K562 (cell line): ENCODE measurements at regions not wholly inside any gene's neighbourhood (a gene's known extent, or its start where the extent isn't known, plus 50 kb on each side); places are given as distances from the start of the nearest gene placed in this dataset.

Source experiments
- ATAC-seq: fragments of 200-7000 bp; cut with Tn5 transposase; 3 replicates; pipeline ENCODE4 v1.9.1; 2020; ENCODE audit warnings: moderate library complexity
- BruUV-seq: library from RNA; stranded (reverse); fragments of 400-500 nt; replicated peaks from 2 replicates; lab custom pipeline; 2021; lab: Mats Ljungman, UMichigan
- CTCF ChIA-PET: fragments of 300-600 bp; formaldehyde crosslinking; extraction: SDS; loops from one replicate; lab custom pipeline; 2021; ENCODE audit warnings: low intra/inter-chr PET ratio; lab: Yijun Ruan, JAX
- POLR2A ChIA-PET: fragments of 300-600, 350-650 bp; sonication (Branson Sonifier 250); formaldehyde crosslinking; extraction: SDS; loops from one replicate; lab custom pipeline; 2021; ENCODE audit warnings: antibody characterized with exemption, inconsistent platforms; lab: Yijun Ruan, JAX
- DNase-seq, 4 experiments: peaks; one replicate each; pipeline versions ENCODE4 v3.0.0 to v3.0.0-alpha.2; 2011 to 2018; ENCODE audit warnings: low spot score in 3 of 4, mixed read lengths in 3 of 4; ENCODE audit errors: extremely low read depth in 1 of 4
- FAIRE-seq: peaks from 2 replicates; lab custom pipeline; 2011; peaks lifted over from hg19 to GRCh38; lab: Jason Lieb, UNC
- H2AFZ ChIP-seq: 2 replicates; pipeline ENCODE4 v1.6.0; 2011; ENCODE audit warnings: low read depth, low read length, control low read depth, inconsistent platforms
- H3K27ac ChIP-seq: fragments of 200-600 bp; 3 replicates; pipeline ENCODE4 v1.8.0; 2011; ENCODE audit warnings: low read depth, mild to moderate bottlenecking, control low read depth, inconsistent platforms, low read length, moderate library complexity, mixed read lengths; ENCODE audit errors: extremely low read depth
- H3K27me3 ChIP-seq, 2 experiments: fragments of 300-600 bp in 1 of 2; 2 replicates in 1 of 2; 3 replicates in 1 of 2; pipeline versions ENCODE4 v1.6.0 to v1.8.0; 2011; ENCODE audit warnings: inconsistent platforms in 2 of 2, low read length in 2 of 2, mild to moderate bottlenecking in 1 of 2, mixed read lengths in 1 of 2, moderate library complexity in 1 of 2; ENCODE audit not compliant: control insufficient read depth in 2 of 2, insufficient read depth in 2 of 2
- H3K36me3 ChIP-seq: fragments of 300-600 bp; 3 replicates; pipeline ENCODE4 v1.8.0; 2011; ENCODE audit warnings: mild to moderate bottlenecking, low read length, inconsistent platforms; ENCODE audit not compliant: control insufficient read depth, insufficient read depth
- H3K4me1 ChIP-seq, 2 experiments: fragments of 200-600 bp in 1 of 2; replicated peaks in 1 of 2; 2 replicates in 1 of 2; 3 replicates in 1 of 2; pipeline versions ENCODE4 v1.5.1 to v1.8.0; 2011; ENCODE audit warnings: inconsistent platforms in 2 of 2, low read length in 2 of 2, mild to moderate bottlenecking in 1 of 2, mixed read lengths in 1 of 2, moderate library complexity in 1 of 2; ENCODE audit not compliant: control insufficient read depth in 2 of 2, insufficient read depth in 2 of 2
- H3K4me2 ChIP-seq: 2 replicates; pipeline ENCODE4 v1.6.1; 2011; ENCODE audit warnings: low read length, control low read depth, inconsistent platforms, mixed read lengths; ENCODE audit not compliant: insufficient read depth
- H3K4me3 ChIP-seq: fragments of 200-600 bp; sonication (generic), shearing (Covaris generic); 2 replicates; pipeline ENCODE4 v1.5.1; 2016; ENCODE audit warnings: control low read depth, inconsistent platforms
- H3K79me2 ChIP-seq: fragments of 200-600 bp; 3 replicates; pipeline ENCODE4 v1.8.0; 2011; ENCODE audit warnings: low read length, inconsistent platforms; ENCODE audit not compliant: control insufficient read depth, insufficient read depth
- H3K9ac ChIP-seq, 2 experiments: 2 replicates each; pipeline versions ENCODE4 v1.6.0 to v1.6.1; 2011; ENCODE audit warnings: low read depth in 2 of 2, low read length in 2 of 2, control low read depth in 1 of 2, inconsistent platforms in 1 of 2, mild to moderate bottlenecking in 1 of 2, mixed read lengths in 1 of 2; ENCODE audit not compliant: insufficient read depth in 1 of 2
- H3K9me1 ChIP-seq: one replicate; pipeline ENCODE4 v1.6.0; 2011; ENCODE audit warnings: inconsistent platforms, mild to moderate bottlenecking, low read length, moderate library complexity; ENCODE audit not compliant: control insufficient read depth, insufficient read depth
- H3K9me3 ChIP-seq: replicated peaks from 2 replicates; pipeline ENCODE4 v1.5.1; 2011; ENCODE audit warnings: low read depth, low read length, inconsistent platforms; ENCODE audit not compliant: control insufficient read depth, insufficient read depth
- H4K20me1 ChIP-seq: replicated peaks from 2 replicates; pipeline ENCODE4 v1.6.1; 2011; ENCODE audit warnings: low read length, inconsistent platforms, mixed read lengths; ENCODE audit not compliant: control insufficient read depth, insufficient read depth
- AFF4 ChIP-seq: sonication (generic); formaldehyde crosslinking; IDR thresholded peaks from 2 replicates; pipeline ENCODE4 v1.8.0; 2023; ENCODE audit warnings: mild to moderate bottlenecking, missing genetic modification reagents
- ATF3 ChIP-seq, 2 experiments: fragments of 450-650 bp in 1 of 2; sonication (generic) in 1 of 2; formaldehyde crosslinking in 1 of 2; IDR thresholded peaks in 1 of 2; conservative IDR thresholded peaks in 1 of 2; 2 replicates each; pipeline versions ENCODE4 v1.6.1 to v1.8.1; 2016 to 2023; ENCODE audit warnings: mild to moderate bottlenecking in 2 of 2, moderate library complexity in 2 of 2, inconsistent platforms in 1 of 2, missing genetic modification reagents in 1 of 2
- CBX5 ChIP-seq: IDR thresholded peaks from 2 replicates; pipeline ENCODE4 v1.6.1; 2014; ENCODE audit warnings: low read depth, borderline replicate concordance
- DNMT1 ChIP-seq: fragments of 450-650 bp; IDR thresholded peaks from 2 replicates; pipeline ENCODE4 v1.6.1; 2016; ENCODE audit warnings: antibody characterized with exemption, mild to moderate bottlenecking
- ETV1 ChIP-seq: fragments of 450-650 bp; conservative IDR thresholded peaks from 2 replicates; pipeline ENCODE4 v1.6.1; 2016; ENCODE audit warnings: missing genetic modification characterization, control low read depth, low read depth, missing compliant biosample characterization
- ETV5 ChIP-seq: sonication (generic); formaldehyde crosslinking; IDR thresholded peaks from 2 replicates; pipeline ENCODE4 v1.4.0; 2020; ENCODE audit warnings: low read depth, mild to moderate bottlenecking, missing genetic modification reagents
- JUN ChIP-seq, 2 experiments: sonication (generic) in 1 of 2; formaldehyde crosslinking in 1 of 2; IDR thresholded peaks; 2 replicates each; pipeline versions ENCODE4 v1.6.1 to v1.8.0; 2012 to 2022; ENCODE audit warnings: borderline replicate concordance in 2 of 2, mild to moderate bottlenecking in 2 of 2, improper control_type of control experiment in 1 of 2, low read depth in 1 of 2, low read length in 1 of 2, missing genetic modification reagents in 1 of 2
- MED1 ChIP-seq: sonication (generic); formaldehyde crosslinking; IDR thresholded peaks from 2 replicates; pipeline ENCODE4 v1.8.1; 2023; ENCODE audit warnings: missing genetic modification reagents, borderline replicate concordance
- NELFE ChIP-seq: IDR thresholded peaks from 2 replicates; pipeline ENCODE4 v1.6.1; 2011; ENCODE audit warnings: mild to moderate bottlenecking; ENCODE audit not compliant: insufficient read depth, insufficient read length
- NFXL1 ChIP-seq: fragments of 450-650 bp; formaldehyde crosslinking; IDR thresholded peaks from 2 replicates; pipeline ENCODE4 v1.4.0; 2021; ENCODE audit warnings: mild to moderate bottlenecking
- POLR2AphosphoS2 ChIP-seq: IDR thresholded peaks from 2 replicates; pipeline ENCODE4 v1.6.1; 2012; ENCODE audit warnings: low read length, improper control_type of control experiment
- PTBP1 ChIP-seq: fragments of 200-400 bp; formaldehyde crosslinking; IDR thresholded peaks from 2 replicates; pipeline ENCODE4 v1.6.1; 2017; ENCODE audit warnings: low read depth, low read length
- SLC30A9 ChIP-seq: fragments of 250-450 bp; sonication (Bioruptor Pico); IDR thresholded peaks from 2 replicates; pipeline ENCODE4 v1.8.0; 2022; ENCODE audit warnings: mild to moderate bottlenecking, moderate library complexity
- TCF7 ChIP-seq: sonication (generic); IDR thresholded peaks from 2 replicates; pipeline ENCODE4 v1.6.1; 2016; ENCODE audit warnings: antibody characterized with exemption, borderline replicate concordance
- ZKSCAN3 ChIP-seq: fragments of 250-450 bp; sonication (Bioruptor Pico); IDR thresholded peaks from 2 replicates; pipeline ENCODE4 v1.4.0; 2020
- ZNF124 ChIP-seq: sonication (generic); formaldehyde crosslinking; IDR thresholded peaks from 2 replicates; pipeline ENCODE4 v1.8.1; 2022; ENCODE audit warnings: missing genetic modification reagents
- WGBS: fragments of 100-300 bp; shearing (Covaris generic); methylation state at CpG from one replicate; pipeline ENCODE4 v1.1.6; 2016; ENCODE audit warnings: low coverage, mixed read lengths; ENCODE audit not compliant: insufficient coverage; ENCODE audit errors: missing lambda C conversion rate; 5-methylcytosine and 5-hydroxymethylcytosine counted together
- in situ Hi-C: fragments of 300-500 bp; cut with MboI; formaldehyde crosslinking; loops from 4 replicates; pipeline ENCODE4 v1.15.0; 2018; ENCODE audit warnings: inconsistent platforms, mixed read lengths
- intact Hi-C: fragments of 100-400 bp; cut with micrococcal nuclease; formaldehyde crosslinking; loops from 2 replicates; pipeline ENCODE4 v1.14.2; 2022
- TF ChIP-seq, protein P1 (sequence below): fragments of 250-450 bp; sonication (Bioruptor Pico); IDR thresholded peaks from 2 replicates; pipeline ENCODE4 v1.5.1; 2021; ENCODE audit warnings: mild to moderate bottlenecking

- TF ChIP-seq ATF3 (IDR thresholded peaks at IDR 0.05) (no peak), ATF3 (CRISPR knock-in tag; conservative IDR thresholded peaks at IDR 0.05) (no peak), SLC30A9 (CRISPR knock-in tag) (no peak), ETV1 (tag) (no peak), PTBP1 (no peak), POLR2AphosphoS2 (no peak)
Observed at GRCh38 chr13:79030513-79030912, 371.6 kb upstream of the OBI1 start (continued).

GRCh38 chr13:79018166-79018565 lies 359.2 kb upstream of the OBI1 start:
- FAIRE-seq: no peak
- no peak overlapping the region for H3K9ac ChIP-seq
- TF ChIP-seq MED1 (CRISPR knock-in tag) (no peak), AFF4 (CRISPR knock-in tag) (no peak), NFXL1 (CRISPR knock-in tag) (no peak), NELFE (no peak), ZNF124 (CRISPR knock-in tag) (no peak), JUN (IDR thresholded peaks at IDR 0.05; ENCODE audit: borderline replicate concordance, low read depth, low read length) (no peak), JUN (CRISPR knock-in tag; IDR thresholded peaks at IDR 0.05; ENCODE audit: borderline replicate concordance) (no peak), CBX5 (no peak), ZKSCAN3 (no peak), DNMT1 (no peak), ETV5 (CRISPR knock-in tag) (no peak), TCF7 (no peak)
- TF ChIP-seq, protein P1, sequence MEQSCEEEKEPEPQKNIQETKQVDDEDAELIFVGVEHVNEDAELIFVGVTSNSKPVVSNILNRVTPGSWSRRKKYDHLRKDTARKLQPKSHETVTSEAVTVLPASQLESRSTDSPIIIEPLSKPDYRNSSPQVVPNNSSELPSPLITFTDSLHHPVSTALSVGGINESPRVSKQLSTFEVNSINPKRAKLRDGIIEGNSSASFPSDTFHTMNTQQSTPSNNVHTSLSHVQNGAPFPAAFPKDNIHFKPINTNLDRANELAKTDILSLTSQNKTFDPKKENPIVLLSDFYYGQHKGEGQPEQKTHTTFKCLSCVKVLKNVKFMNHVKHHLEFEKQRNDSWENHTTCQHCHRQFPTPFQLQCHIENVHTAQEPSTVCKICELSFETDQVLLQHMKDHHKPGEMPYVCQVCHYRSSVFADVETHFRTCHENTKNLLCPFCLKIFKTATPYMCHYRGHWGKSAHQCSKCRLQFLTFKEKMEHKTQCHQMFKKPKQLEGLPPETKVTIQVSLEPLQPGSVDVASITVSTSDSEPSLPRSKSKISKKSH (CRISPR knock-in tag): no peak

More at GRCh38 chr13:79018166-79018565, 359.2 kb upstream of the OBI1 start:
- ATAC-seq: no peak
- H3K27ac ChIP-seq: no peak overlapping the region
- in situ Hi-C loops (no loop called here), intact Hi-C loops (no loop called here)
- H3K9me3 ChIP-seq: no peaks in the 10 kb centered on the region; the same call in 1 of the 2 replicates
- H3K9me1 ChIP-seq: no peaks in the 10 kb centered on the region
- BruUV-seq: no TSS peak
- DNase-seq: no peak
- no peak overlapping the region for H3K4me3 ChIP-seq
- H3K4me1 ChIP-seq: no peaks in the 10 kb centered on the region
- H3K27me3 ChIP-seq: no peaks in the 10 kb centered on the region
- H3K79me2 ChIP-seq: no peaks in the 10 kb centered on the region
- H4K20me1 ChIP-seq: no peaks in the 10 kb centered on the region
- WGBS: 0% methylated on average over 2 of the region's 2 CpGs
- H3K4me2 ChIP-seq: no peak overlapping the region
- ChIA-PET POLR2A (no interaction called here), CTCF (no interaction called here)
- H2AFZ ChIP-seq: no peak overlapping the region
- no peaks in the 10 kb centered on the region for H3K36me3 ChIP-seq
